WTC11 (cell line): ENCODE measurements at regions not wholly inside any gene's neighbourhood (a gene's known extent, or its start where the extent isn't known, plus 50 kb on each side); places are given as distances from the start of the nearest gene placed in this dataset.

ENCODE experiments used
- ATAC-seq: fragments of 200-7000 bp; cut with Tn5 transposase; 2 replicates; pipeline ENCODE4 v1.10.0; 2021; ENCODE audit warnings: mild to moderate bottlenecking, moderate library complexity
- CTCF ChIA-PET: fragments of 300-600 bp; sonication (Branson Sonifier 250); formaldehyde crosslinking; loops from one replicate; lab custom pipeline; 2021; ENCODE audit warnings: antibody characterized with exemption; lab: Charles Lee
- POLR2A ChIA-PET: fragments of 350-600 bp; sonication (Branson Sonifier 250); formaldehyde crosslinking; loops from one replicate; lab custom pipeline; 2021; ENCODE audit warnings: antibody characterized with exemption; lab: Charles Lee
- DNase-seq: peaks from one replicate; pipeline ENCODE4 v3.0.0; 2021; ENCODE audit warnings: low spot score
- H3K27ac Mint-ChIP-seq: 2 replicates; pipeline ENCODE4 v1.8.0; 2021; ENCODE audit warnings: mixed read lengths
- H3K27me3 Mint-ChIP-seq: 2 replicates; pipeline ENCODE4 v1.8.0; 2021; ENCODE audit warnings: low read depth, mild to moderate bottlenecking, moderate library complexity, mixed read lengths
- H3K36me3 Mint-ChIP-seq: 2 replicates; pipeline ENCODE4 v1.8.0; 2021; ENCODE audit warnings: mixed read lengths
- H3K4me1 Mint-ChIP-seq: 2 replicates; pipeline ENCODE4 v1.8.0; 2022; ENCODE audit warnings: mixed read lengths
- H3K4me3 Mint-ChIP-seq: 2 replicates; pipeline ENCODE4 v1.8.0; 2021; ENCODE audit warnings: mild to moderate bottlenecking, moderate library complexity, mixed read lengths
- H3K9me3 Mint-ChIP-seq: 2 replicates; pipeline ENCODE4 v1.8.0; 2021; ENCODE audit warnings: mixed read lengths
- E2F4 ChIP-seq: sonication (generic); formaldehyde crosslinking; IDR thresholded peaks from 2 replicates; pipeline ENCODE4 v1.8.1; 2022; ENCODE audit warnings: low read depth, mild to moderate bottlenecking, moderate library complexity, missing genetic modification reagents, borderline replicate concordance
- ESRRA ChIP-seq: sonication (generic); formaldehyde crosslinking; IDR thresholded peaks from 2 replicates; pipeline ENCODE4 v1.8.1; 2022; ENCODE audit warnings: mild to moderate bottlenecking, missing genetic modification reagents, borderline replicate concordance
- ETV6 ChIP-seq: sonication (generic); formaldehyde crosslinking; IDR thresholded peaks from 2 replicates; pipeline ENCODE4 v1.8.1; 2022; ENCODE audit warnings: mild to moderate bottlenecking, missing genetic modification reagents
- FOXK1 ChIP-seq: sonication (generic); formaldehyde crosslinking; IDR thresholded peaks from 2 replicates; pipeline ENCODE4 v1.8.0; 2022; ENCODE audit warnings: mild to moderate bottlenecking, moderate library complexity, missing genetic modification reagents
- JAZF1 ChIP-seq: fragments of 250-450 bp; sonication (Bioruptor Pico); IDR thresholded peaks from 2 replicates; pipeline ENCODE4 v1.9.0; 2021; ENCODE audit warnings: moderate library complexity, mild to moderate bottlenecking, inconsistent platforms
- NFATC4 ChIP-seq: fragments of 250-450 bp; sonication (Bioruptor Pico); IDR thresholded peaks from 2 replicates; pipeline ENCODE4 v1.9.0; 2021; ENCODE audit warnings: mild to moderate bottlenecking
- NFYB ChIP-seq: sonication (generic); formaldehyde crosslinking; conservative IDR thresholded peaks from 2 replicates; pipeline ENCODE4 v1.8.0; 2022; ENCODE audit warnings: low read depth, missing genetic modification reagents
- NR1H2 ChIP-seq: sonication (generic); formaldehyde crosslinking; IDR thresholded peaks from 2 replicates; pipeline ENCODE4 v1.9.0; 2021; ENCODE audit warnings: mild to moderate bottlenecking, moderate library complexity, missing genetic modification reagents
- PRRX2 ChIP-seq: fragments of 250-450 bp; sonication (Bioruptor Pico); IDR thresholded peaks from 2 replicates; pipeline ENCODE4 v1.8.0; 2021; ENCODE audit warnings: mild to moderate bottlenecking
- TCF7 ChIP-seq: sonication (generic); formaldehyde crosslinking; IDR thresholded peaks from 2 replicates; pipeline ENCODE4 v1.8.0; 2022; ENCODE audit warnings: mild to moderate bottlenecking, low read depth, missing genetic modification reagents, moderate library complexity
- USF2 ChIP-seq: sonication (generic); formaldehyde crosslinking; IDR thresholded peaks from 2 replicates; pipeline ENCODE4 v1.8.1; 2023; ENCODE audit warnings: mild to moderate bottlenecking, missing genetic modification reagents, moderate library complexity
- ZBTB21 ChIP-seq: sonication (generic); formaldehyde crosslinking; IDR thresholded peaks from 2 replicates; pipeline ENCODE4 v1.8.1; 2023; ENCODE audit warnings: mild to moderate bottlenecking, missing genetic modification reagents, borderline replicate concordance
- ZNF121 ChIP-seq: sonication (generic); formaldehyde crosslinking; IDR thresholded peaks from 2 replicates; pipeline ENCODE4 v1.8.0; 2023; ENCODE audit warnings: missing genetic modification reagents
- ZNF138 ChIP-seq: sonication (generic); formaldehyde crosslinking; conservative IDR thresholded peaks from 2 replicates; pipeline ENCODE4 v1.8.1; 2022; ENCODE audit warnings: mild to moderate bottlenecking, moderate library complexity, missing genetic modification reagents
- ZNF416 ChIP-seq: fragments of 250-450 bp; sonication (Bioruptor Pico); IDR thresholded peaks from 2 replicates; pipeline ENCODE4 v1.9.0; 2021; ENCODE audit warnings: mild to moderate bottlenecking, inconsistent platforms
- ZNF423 ChIP-seq: fragments of 250-450 bp; sonication (Bioruptor Pico); IDR thresholded peaks from 2 replicates; pipeline ENCODE4 v2.1.2; 2022; ENCODE audit warnings: mild to moderate bottlenecking, moderate library complexity
- ZNF671 ChIP-seq: fragments of 250-450 bp; sonication (Bioruptor Pico); IDR thresholded peaks from 2 replicates; pipeline ENCODE4 v1.8.0; 2021; ENCODE audit warnings: mild to moderate bottlenecking
- TF ChIP-seq, protein P1 (sequence below): sonication (generic); formaldehyde crosslinking; IDR thresholded peaks from 2 replicates; pipeline ENCODE4 v1.8.0; 2022; ENCODE audit warnings: mild to moderate bottlenecking, missing genetic modification reagents
- TF ChIP-seq, protein P2 (sequence below): sonication (generic); formaldehyde crosslinking; IDR thresholded peaks from 2 replicates; pipeline ENCODE4 v1.8.1; 2023; ENCODE audit warnings: mild to moderate bottlenecking, missing genetic modification reagents
- TF ChIP-seq, protein P3 (sequence below): sonication (generic); formaldehyde crosslinking; conservative IDR thresholded peaks from 2 replicates; pipeline ENCODE4 v1.8.1; 2022; ENCODE audit warnings: mild to moderate bottlenecking, missing genetic modification reagents
- TF ChIP-seq, protein P4 (sequence below): fragments of 250-450 bp; sonication (Bioruptor Pico); IDR thresholded peaks from 2 replicates; pipeline ENCODE4 v1.9.0; 2021; ENCODE audit warnings: moderate library complexity, mild to moderate bottlenecking, inconsistent platforms, borderline replicate concordance
- TF ChIP-seq, protein P5 (sequence below): fragments of 250-450 bp; sonication (Bioruptor Pico); IDR thresholded peaks from 2 replicates; pipeline ENCODE4 v1.9.0; 2021; ENCODE audit warnings: mild to moderate bottlenecking

- ChIA-PET CTCF (no interaction called here), POLR2A (no interaction called here)
- no peaks in the 10 kb centered on the region for H3K4me1 Mint-ChIP-seq
- ATAC-seq (no peak), DNase-seq (no peak)
- no peak overlapping the region for H3K27ac Mint-ChIP-seq
- H3K27me3 Mint-ChIP-seq: no peaks in the 10 kb centered on the region
- H3K36me3 Mint-ChIP-seq: no peaks in the 10 kb centered on the region
- TF ChIP-seq, protein P1, sequence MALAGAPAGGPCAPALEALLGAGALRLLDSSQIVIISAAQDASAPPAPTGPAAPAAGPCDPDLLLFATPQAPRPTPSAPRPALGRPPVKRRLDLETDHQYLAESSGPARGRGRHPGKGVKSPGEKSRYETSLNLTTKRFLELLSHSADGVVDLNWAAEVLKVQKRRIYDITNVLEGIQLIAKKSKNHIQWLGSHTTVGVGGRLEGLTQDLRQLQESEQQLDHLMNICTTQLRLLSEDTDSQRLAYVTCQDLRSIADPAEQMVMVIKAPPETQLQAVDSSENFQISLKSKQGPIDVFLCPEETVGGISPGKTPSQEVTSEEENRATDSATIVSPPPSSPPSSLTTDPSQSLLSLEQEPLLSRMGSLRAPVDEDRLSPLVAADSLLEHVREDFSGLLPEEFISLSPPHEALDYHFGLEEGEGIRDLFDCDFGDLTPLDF (CRISPR knock-in tag): no peak
- TF ChIP-seq NR1H2 (CRISPR knock-in tag) (no peak), ZNF416 (CRISPR knock-in tag) (no peak), NFATC4 (no peak), E2F4 (no peak), JAZF1 (CRISPR knock-in tag) (no peak), PRRX2 (CRISPR knock-in tag) (no peak), ZBTB21 (no peak), ZNF671 (CRISPR knock-in tag) (no peak), ZNF423 (CRISPR knock-in tag) (no peak), NFYB (CRISPR knock-in tag) (no peak), ETV6 (CRISPR knock-in tag) (no peak), ZNF121 (CRISPR knock-in tag) (no peak), FOXK1 (no peak), TCF7 (CRISPR knock-in tag) (no peak), ESRRA (CRISPR knock-in tag) (no peak)
- TF ChIP-seq, protein P2, sequence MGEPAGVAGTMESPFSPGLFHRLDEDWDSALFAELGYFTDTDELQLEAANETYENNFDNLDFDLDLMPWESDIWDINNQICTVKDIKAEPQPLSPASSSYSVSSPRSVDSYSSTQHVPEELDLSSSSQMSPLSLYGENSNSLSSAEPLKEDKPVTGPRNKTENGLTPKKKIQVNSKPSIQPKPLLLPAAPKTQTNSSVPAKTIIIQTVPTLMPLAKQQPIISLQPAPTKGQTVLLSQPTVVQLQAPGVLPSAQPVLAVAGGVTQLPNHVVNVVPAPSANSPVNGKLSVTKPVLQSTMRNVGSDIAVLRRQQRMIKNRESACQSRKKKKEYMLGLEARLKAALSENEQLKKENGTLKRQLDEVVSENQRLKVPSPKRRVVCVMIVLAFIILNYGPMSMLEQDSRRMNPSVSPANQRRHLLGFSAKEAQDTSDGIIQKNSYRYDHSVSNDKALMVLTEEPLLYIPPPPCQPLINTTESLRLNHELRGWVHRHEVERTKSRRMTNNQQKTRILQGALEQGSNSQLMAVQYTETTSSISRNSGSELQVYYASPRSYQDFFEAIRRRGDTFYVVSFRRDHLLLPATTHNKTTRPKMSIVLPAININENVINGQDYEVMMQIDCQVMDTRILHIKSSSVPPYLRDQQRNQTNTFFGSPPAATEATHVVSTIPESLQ (CRISPR knock-in tag): no peak
- TF ChIP-seq, protein P3, sequence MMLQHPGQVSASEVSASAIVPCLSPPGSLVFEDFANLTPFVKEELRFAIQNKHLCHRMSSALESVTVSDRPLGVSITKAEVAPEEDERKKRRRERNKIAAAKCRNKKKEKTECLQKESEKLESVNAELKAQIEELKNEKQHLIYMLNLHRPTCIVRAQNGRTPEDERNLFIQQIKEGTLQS (CRISPR knock-in tag): no peak
- TF ChIP-seq, protein P4, sequence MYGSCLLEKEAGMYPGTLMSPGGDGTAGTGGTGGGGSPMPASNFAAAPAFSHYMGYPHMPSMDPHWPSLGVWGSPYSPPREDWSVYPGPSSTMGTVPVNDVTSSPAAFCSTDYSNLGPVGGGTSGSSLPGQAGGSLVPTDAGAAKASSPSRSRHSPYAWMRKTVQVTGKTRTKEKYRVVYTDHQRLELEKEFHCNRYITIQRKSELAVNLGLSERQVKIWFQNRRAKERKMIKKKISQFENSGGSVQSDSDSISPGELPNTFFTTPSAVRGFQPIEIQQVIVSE (CRISPR knock-in tag): no peak
- TF ChIP-seq, protein P5, sequence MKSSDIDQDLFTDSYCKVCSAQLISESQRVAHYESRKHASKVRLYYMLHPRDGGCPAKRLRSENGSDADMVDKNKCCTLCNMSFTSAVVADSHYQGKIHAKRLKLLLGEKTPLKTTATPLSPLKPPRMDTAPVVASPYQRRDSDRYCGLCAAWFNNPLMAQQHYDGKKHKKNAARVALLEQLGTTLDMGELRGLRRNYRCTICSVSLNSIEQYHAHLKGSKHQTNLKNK: no peak
- peaks cover 3% of the 10 kb centered on the region; the same call in 1 of the 2 replicates for H3K9me3 Mint-ChIP-seq
- no peak overlapping the region for H3K4me3 Mint-ChIP-seq
Measured at GRCh38 chr3:104738271-104738670, 628.4 kb upstream of the ALCAM start.

- TF ChIP-seq ZNF138 (no peak), USF2 (CRISPR knock-in tag) (no peak)
- Mint-ChIP-seq H3K4me1 (no peaks in the 10 kb centered on the region), H3K4me3 (no peak overlapping the region), H3K27me3 (no peaks in the 10 kb centered on the region), H3K36me3 (no peaks in the 10 kb centered on the region), H3K27ac (no peak overlapping the region), H3K9me3 (peaks cover 8% of the 10 kb centered on the region; the same call in 1 of the 2 replicates)
- ATAC-seq: no peak
- ChIA-PET POLR2A (no interaction called here), CTCF (no interaction called here)
- DNase-seq: no peak
Measured at GRCh38 chr3:104740874-104741379, 625.8 kb upstream of the ALCAM start.
